Right lobe of liver (tissue), 4 donors: ENCODE measurements at regions not wholly inside any gene's neighbourhood (a gene's known extent, or its start where the extent isn't known, plus 50 kb on each side); places are given as distances from the start of the nearest gene placed in this dataset.

Source experiments
- POLR2A ChIP-seq: fragments of 450-650 bp; IDR thresholded peaks from one replicate; pipeline ENCODE4 v1.6.1; 2017; ENCODE audit warnings: antibody characterized with exemption, mild to moderate bottlenecking
- TF ChIP-seq, protein P1 (sequence below), 4 donors: fragments of 200-600 bp in 3 of 4; fragments of 450-650 bp in 1 of 4; IDR thresholded peaks; one replicate each; pipeline versions ENCODE4 v1.5.1 to v1.8.0; 2016 to 2022; ENCODE audit warnings: antibody characterized with exemption in 4 of 4, mild to moderate bottlenecking in 2 of 4
- donor health status: DM: no; HTN: no; CAD: no.
- donor health status: DM: no; HTN: no; CAD: no.
- donor health status: DM: no; HTN: yes; CAD: no.

DNA sequence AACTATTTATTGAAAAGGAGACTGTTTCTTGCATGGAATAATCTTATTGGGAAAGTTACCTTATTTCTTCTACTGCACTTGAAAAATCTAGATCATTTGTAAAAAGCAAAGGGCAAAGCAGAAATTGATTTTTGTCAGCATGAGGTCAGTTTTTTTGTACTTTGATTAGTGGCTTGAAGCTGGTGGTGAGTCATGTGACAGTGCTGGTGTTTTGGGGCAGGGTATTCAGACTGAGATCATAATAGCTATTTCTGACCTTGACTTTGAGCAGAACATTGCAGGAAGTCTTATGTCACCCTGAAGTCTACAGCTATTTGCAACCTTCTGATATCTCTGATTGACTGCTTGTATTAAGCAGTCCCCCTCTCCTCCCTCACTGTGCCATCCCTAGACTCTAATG, 66.3 kb upstream of the SORCS3 start:
- TF ChIP-seq, protein P1, sequence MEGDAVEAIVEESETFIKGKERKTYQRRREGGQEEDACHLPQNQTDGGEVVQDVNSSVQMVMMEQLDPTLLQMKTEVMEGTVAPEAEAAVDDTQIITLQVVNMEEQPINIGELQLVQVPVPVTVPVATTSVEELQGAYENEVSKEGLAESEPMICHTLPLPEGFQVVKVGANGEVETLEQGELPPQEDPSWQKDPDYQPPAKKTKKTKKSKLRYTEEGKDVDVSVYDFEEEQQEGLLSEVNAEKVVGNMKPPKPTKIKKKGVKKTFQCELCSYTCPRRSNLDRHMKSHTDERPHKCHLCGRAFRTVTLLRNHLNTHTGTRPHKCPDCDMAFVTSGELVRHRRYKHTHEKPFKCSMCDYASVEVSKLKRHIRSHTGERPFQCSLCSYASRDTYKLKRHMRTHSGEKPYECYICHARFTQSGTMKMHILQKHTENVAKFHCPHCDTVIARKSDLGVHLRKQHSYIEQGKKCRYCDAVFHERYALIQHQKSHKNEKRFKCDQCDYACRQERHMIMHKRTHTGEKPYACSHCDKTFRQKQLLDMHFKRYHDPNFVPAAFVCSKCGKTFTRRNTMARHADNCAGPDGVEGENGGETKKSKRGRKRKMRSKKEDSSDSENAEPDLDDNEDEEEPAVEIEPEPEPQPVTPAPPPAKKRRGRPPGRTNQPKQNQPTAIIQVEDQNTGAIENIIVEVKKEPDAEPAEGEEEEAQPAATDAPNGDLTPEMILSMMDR (IDR thresholded peaks at IDR 0.05), result no peak
- TF ChIP-seq POLR2A, result no peak
